NK-92 (cell line): ENCODE measurements at regions not wholly inside any gene's neighbourhood (a gene's known extent, or its start where the extent isn't known, plus 50 kb on each side); places are given as distances from the start of the nearest gene placed in this dataset.

ENCODE experiments used
- DNase-seq: peaks from one replicate; lab custom pipeline; 2025; ENCODE audit not compliant: unreplicated experiment; lab: John Stamatoyannopoulos, UW

DNA sequence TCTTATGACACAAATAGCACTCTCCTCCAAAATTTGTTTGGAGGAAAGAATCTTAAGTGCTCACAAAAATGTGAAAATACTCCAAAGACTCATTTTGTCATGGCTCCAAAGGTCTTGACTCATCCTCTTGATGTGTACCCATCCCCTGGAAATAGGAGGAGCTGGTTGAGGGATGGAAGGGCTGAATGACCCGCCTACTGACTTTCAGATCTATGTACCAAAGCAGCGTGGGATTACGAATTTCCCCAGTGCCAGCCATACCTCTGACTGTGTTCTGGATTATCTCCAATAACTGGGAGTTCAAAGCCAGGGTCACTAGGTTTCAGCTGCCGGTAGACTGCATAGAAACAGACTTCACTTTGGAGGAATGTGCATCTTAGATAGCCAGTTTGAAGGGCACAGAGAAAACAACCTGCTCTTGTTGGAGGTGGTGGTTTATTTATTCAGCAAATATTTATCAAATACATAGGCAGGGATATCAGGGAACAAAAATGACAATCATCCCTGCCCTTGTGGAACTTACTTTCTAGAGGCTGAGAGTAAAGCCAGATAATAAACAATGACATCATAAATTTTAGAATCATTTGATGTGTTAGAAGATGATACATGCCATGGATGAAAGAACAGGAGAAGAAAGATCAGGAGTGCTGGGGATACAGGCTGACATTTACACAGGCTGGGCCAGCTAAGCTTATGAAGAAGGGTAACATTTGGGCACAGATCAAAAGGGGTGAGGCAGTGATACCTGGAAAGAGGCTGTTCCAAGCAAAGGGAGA is 246.6 kb downstream of the TBXT start:
- no peak for DNase-seq

- no peak for DNase-seq
These were observed 250.1 kb downstream of the TBXT start for GRCh38 chr6:165917576-165917975.

GRCh38 chr6:165915022-165915770 is 252.2 kb upstream of the PDE10A start:
- DNase-seq, result no peak

- no peak for DNase-seq
These were observed 250.9 kb upstream of the PDE10A start for GRCh38 chr6:165913676-165914570.

- DNase-seq, result no peak
These were observed 247.3 kb upstream of the PDE10A start for GRCh38 chr6:165910184-165910966.

- DNase-seq, result no peak
These were observed 243.7 kb upstream of the PDE10A start for GRCh38 chr6:165906736-165907135.

DNA sequence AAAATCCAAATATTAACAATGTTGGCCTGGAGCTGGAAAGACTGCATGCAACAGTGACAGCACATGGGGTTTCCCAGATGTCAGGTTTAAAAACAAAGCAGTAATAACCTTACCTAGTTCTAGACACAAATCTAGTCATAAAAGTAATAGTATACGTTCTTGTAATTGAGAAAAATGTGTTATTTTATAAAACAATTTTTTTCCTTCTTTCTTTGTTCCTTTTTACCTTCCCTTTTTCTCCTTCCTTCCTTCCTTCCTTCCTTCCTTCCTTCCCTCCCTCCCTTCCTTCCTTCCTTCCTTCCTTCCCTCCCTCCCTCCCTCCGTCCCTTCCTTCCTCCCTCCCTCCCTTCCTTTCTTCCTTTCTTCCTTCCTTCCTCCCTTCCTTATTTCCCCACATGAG is 242.7 kb upstream of the PDE10A start:
- no peak for DNase-seq

- no peak for DNase-seq
These were observed 237.9 kb upstream of the PDE10A start for GRCh38 chr6:165900970-165901369.

DNA sequence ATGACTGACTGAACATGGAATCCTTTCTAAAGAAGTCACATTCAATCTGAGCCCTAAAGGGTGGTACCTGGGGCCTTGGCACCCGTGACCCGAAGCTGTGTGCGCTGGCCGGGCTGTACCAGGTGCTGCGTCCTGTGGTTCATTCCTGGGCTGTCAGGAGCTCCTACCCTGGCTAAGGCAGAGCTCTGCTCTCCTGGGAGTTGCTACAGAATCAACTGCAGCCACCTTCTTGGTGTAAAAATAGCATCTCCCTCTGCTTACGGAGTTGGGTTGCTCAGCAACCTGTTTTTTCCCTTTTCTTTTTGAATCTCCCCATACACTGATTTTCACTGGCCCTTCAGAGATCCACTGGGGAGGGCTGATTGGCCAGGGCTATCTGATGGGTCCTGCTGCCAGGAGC is 236.6 kb upstream of the PDE10A start:
- DNase-seq, result no peak

GRCh38 chr6:165895421-165896165 is 232.6 kb upstream of the PDE10A start:
- no peak for DNase-seq

DNA sequence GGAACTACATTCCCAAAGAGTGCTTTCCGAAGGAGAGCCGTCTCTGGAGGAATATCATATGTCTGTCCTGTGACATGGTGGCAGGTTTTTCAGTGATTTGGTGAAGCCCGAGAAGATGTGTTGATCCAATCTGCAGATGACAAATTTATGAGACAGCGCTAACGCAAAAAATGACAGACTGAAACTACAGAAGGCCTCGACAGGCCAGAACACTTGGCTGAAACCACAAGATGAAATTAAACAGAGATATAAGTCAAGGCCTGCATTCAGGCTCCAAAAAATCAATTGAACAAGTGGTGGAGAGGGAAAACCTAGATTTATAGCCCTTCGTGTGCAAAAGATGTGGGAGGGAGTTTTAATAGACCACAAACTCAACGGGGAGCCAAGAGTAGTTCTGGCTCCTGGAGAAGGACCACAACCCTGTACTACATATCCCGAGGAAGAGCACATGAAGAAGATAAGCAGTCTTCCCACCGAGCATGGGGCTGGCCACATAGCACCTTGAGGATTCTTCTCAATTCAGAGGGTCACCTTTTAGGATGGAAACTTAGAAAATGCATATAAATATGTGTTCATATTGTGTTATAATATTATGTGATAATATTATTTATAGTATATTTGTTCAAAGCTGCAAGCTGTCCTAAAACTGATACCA is 231.3 kb upstream of the PDE10A start:
- no peak for DNase-seq

DNA sequence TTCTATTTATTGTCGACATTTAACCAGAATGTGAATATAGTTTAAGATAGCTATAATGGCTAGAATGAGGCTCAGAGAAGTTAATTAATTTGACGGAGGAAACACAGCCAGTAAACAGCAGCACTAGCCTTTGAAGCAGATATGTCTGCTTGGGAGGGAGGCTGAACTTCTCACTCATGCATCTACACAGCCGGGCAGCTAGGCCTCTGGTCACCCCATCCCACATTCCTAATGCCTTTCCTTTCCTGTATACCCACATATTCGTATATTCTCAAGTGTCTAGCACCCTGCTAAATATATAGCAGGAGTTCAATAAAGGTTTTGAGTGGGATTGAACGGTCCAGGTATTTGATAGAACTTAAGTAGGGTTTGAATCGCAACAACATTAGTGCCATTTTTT is 230.4 kb upstream of the PDE10A start:
- no peak for DNase-seq

DNA sequence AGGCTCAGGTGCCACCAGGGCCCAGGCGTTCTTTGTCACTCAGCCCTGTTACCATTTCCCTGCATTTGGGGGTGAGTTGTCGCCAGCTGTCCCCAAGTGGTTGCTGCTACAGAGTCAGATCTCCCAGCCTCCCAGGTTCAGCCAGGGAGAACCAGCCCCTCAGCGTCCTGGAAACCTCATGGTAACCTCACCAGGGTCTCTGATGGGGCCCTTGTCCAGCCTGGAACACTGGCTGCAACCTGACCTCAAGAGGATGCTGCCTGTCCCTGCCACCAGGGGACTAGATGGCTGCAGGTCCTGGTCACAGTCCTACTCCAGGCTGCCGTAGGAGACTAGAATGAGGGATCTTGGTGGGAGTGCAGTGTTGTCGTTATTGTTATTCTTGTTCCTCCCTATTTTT is 228.3 kb upstream of the PDE10A start:
- DNase-seq, result no peak

DNA sequence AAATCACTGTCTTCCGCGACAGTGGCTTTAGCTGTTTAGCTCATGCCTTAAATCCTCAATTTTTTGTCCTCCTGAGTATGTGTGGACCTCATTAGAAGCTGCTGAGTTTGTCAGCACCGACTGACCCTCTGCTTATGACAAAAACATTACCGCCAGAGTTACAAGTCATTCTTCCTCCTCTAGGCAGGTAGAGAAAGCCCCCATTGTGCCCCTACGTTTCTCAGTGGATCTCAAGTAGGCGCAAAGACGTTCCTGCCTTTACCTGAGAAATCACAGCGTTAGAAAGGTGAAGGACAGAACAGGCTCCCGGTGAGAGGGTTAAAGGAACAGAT is 227.3 kb upstream of the PDE10A start:
- DNase-seq, result no peak

- DNase-seq, result no peak
These were observed 226.8 kb upstream of the PDE10A start for GRCh38 chr6:165889636-165890403.

GRCh38 chr6:165886169-165886568 is 223.1 kb upstream of the PDE10A start:
- no peak for DNase-seq

- DNase-seq, result no peak
These were observed 222.0 kb upstream of the PDE10A start for GRCh38 chr6:165884813-165885765.
